OCI-LY1 (cell line): ENCODE measurements at regions not wholly inside any gene's neighbourhood (a gene's known extent, or its start where the extent isn't known, plus 50 kb on each side); places are given as distances from the start of the nearest gene placed in this dataset.

Source experiments
- H2AFZ ChIP-seq: fragments of 200-600 bp; sonication (generic), shearing (Covaris generic); 2 replicates; pipeline ENCODE4 v1.6.0; 2014; ENCODE audit warnings: antibody characterized with exemption, mild to moderate bottlenecking, low read length
- H3F3A ChIP-seq: fragments of 200-600 bp; sonication (generic), shearing (Covaris generic); 2 replicates; pipeline ENCODE4 v1.6.0; 2014; ENCODE audit warnings: mild to moderate bottlenecking, antibody characterized with exemption, low read length, moderate library complexity; ENCODE audit not compliant: insufficient read depth
- H3K27ac ChIP-seq: fragments of 200-600 bp; sonication (generic); 2 replicates; pipeline ENCODE4 v1.5.1; 2014; ENCODE audit warnings: low read length, mixed run types, mild to moderate bottlenecking, low read depth; ENCODE audit not compliant: poor library complexity, severe bottlenecking
- H3K27me3 ChIP-seq: fragments of 200-600 bp; sonication (generic); 2 replicates; pipeline ENCODE4 v1.6.0; 2014; ENCODE audit warnings: antibody characterized with exemption, mild to moderate bottlenecking, low read length, moderate library complexity; ENCODE audit not compliant: insufficient read depth
- H3K36me3 ChIP-seq: fragments of 200-600 bp; sonication (generic); 2 replicates; pipeline ENCODE4 v1.6.1; 2014; ENCODE audit warnings: mild to moderate bottlenecking, antibody characterized with exemption, low read length, moderate library complexity, mixed read lengths; ENCODE audit not compliant: insufficient read depth
- H3K4me1 ChIP-seq: fragments of 200-600 bp; sonication (generic); 2 replicates; pipeline ENCODE4 v1.5.1; 2014; ENCODE audit warnings: mild to moderate bottlenecking, low read length, moderate library complexity; ENCODE audit not compliant: insufficient read depth, severe bottlenecking
- H3K4me2 ChIP-seq: fragments of 200-600 bp; sonication (generic), shearing (Covaris generic); 2 replicates; pipeline ENCODE4 v1.6.1; 2014; ENCODE audit warnings: low read length
- H3K4me3 ChIP-seq: fragments of 200-600 bp; sonication (generic); 2 replicates; pipeline ENCODE4 v1.5.1; 2014; ENCODE audit warnings: low read length, low read depth, mild to moderate bottlenecking, mixed read lengths; ENCODE audit not compliant: poor library complexity, severe bottlenecking
- H3K79me2 ChIP-seq: fragments of 200-600 bp; shearing (Covaris generic); 2 replicates; pipeline ENCODE4 v1.6.1; 2016; ENCODE audit warnings: mixed run types, low read length, mixed read lengths; ENCODE audit not compliant: insufficient read depth
- H3K9ac ChIP-seq: fragments of 200-600 bp; sonication (generic), shearing (Covaris generic); 2 replicates; pipeline ENCODE4 v1.6.1; 2014; ENCODE audit warnings: mild to moderate bottlenecking, low read length, mixed read lengths
- H3K9me2 ChIP-seq: fragments of 200-600 bp; sonication (generic), shearing (Covaris generic); 2 replicates; pipeline ENCODE4 v1.6.1; 2014; ENCODE audit warnings: low read depth, mild to moderate bottlenecking, low read length, mixed read lengths
- H3K9me3 ChIP-seq: fragments of 200-600 bp; shearing (Covaris generic); 2 replicates; pipeline ENCODE4 v1.6.1; 2014; ENCODE audit warnings: low read length, mixed read lengths
- H4K20me1 ChIP-seq: fragments of 200-600 bp; sonication (generic), shearing (Covaris generic); 2 replicates; pipeline ENCODE4 v1.6.0; 2016; ENCODE audit warnings: mild to moderate bottlenecking, low read length; ENCODE audit not compliant: insufficient read depth
- EZH2 ChIP-seq: fragments of 200-600 bp; sonication (generic), shearing (Covaris generic); IDR thresholded peaks from 2 replicates; pipeline ENCODE4 v1.8.0; 2017; ENCODE audit warnings: borderline replicate concordance, mixed run types, mild to moderate bottlenecking, antibody characterized with exemption, low read length, moderate library complexity, mixed read lengths
- TF ChIP-seq, protein P1 (sequence below): fragments of 200-600 bp; sonication (generic), shearing (Covaris generic); IDR thresholded peaks from 2 replicates; pipeline ENCODE4 v1.5.1; 2017; ENCODE audit warnings: mild to moderate bottlenecking, antibody characterized with exemption, low read length, moderate library complexity, mixed read lengths

DNA sequence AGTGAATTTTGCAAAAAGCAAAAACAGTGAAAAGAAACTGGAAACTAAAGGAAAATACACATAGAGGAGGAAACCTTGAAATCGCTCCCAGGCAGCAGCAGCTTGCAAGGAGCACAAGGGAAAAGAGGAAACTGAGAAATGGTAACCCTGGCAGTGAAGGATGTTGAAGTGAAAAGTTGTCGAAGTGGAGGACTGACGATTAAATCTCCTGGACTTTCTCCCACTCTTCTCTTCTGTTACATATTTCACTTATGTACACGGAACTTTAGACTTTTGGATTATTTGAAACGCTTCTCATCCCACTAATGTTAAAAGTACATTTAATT, 388.8 kb upstream of the USP15 start:
- no peaks in the 10 kb centered on the region for H3K9me2 ChIP-seq
- H3K79me2 ChIP-seq = no peaks in the 10 kb centered on the region
- H3K4me2 ChIP-seq = no peak overlapping the region
- no peaks in the 10 kb centered on the region for H3K27me3 ChIP-seq
- no peaks in the 10 kb centered on the region for H3K9me3 ChIP-seq
- no peaks in the 10 kb centered on the region for H4K20me1 ChIP-seq
- no peak for TF ChIP-seq EZH2
- H3K4me1 ChIP-seq = no peaks in the 10 kb centered on the region
- H3F3A ChIP-seq = no peaks in the 10 kb centered on the region
- no peak overlapping the region for H3K9ac ChIP-seq
- H2AFZ ChIP-seq = no peak overlapping the region
- H3K4me3 ChIP-seq = no peak overlapping the region
- H3K36me3 ChIP-seq = no peaks in the 10 kb centered on the region
- H3K27ac ChIP-seq = no peak overlapping the region

DNA sequence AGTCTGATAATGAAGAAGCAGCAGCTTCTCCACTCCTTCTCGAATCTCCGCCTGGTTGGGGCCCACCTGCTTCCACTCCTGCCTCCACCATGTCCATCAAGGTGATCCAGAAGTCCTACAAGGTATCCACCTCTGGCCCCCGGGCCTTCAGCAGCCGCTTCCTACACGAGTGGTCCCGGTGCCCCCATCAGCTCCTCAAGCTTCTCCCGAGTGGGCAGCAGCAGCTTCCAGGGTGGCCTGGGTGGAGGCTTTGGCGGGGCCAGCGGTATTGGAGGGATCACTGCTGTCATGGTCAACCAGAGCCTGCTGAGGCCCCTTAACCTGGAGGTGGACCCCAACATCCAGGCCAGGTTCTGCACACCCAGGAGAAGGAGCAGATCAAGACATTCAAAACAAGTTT, 381.0 kb upstream of the USP15 start:
- H3K27me3 ChIP-seq = no peaks in the 10 kb centered on the region
- no peak overlapping the region for H2AFZ ChIP-seq
- no peaks in the 10 kb centered on the region for H3K4me1 ChIP-seq
- no peak overlapping the region for H3K27ac ChIP-seq
- no peak overlapping the region for H3K4me3 ChIP-seq
- no peak overlapping the region for H3K9ac ChIP-seq
- H4K20me1 ChIP-seq = no peaks in the 10 kb centered on the region
- H3K9me3 ChIP-seq = no peaks in the 10 kb centered on the region
- no peaks in the 10 kb centered on the region for H3F3A ChIP-seq
- H3K9me2 ChIP-seq = no peaks in the 10 kb centered on the region
- no peak overlapping the region for H3K4me2 ChIP-seq
- no peak for TF ChIP-seq EZH2
- TF ChIP-seq, protein P1, sequence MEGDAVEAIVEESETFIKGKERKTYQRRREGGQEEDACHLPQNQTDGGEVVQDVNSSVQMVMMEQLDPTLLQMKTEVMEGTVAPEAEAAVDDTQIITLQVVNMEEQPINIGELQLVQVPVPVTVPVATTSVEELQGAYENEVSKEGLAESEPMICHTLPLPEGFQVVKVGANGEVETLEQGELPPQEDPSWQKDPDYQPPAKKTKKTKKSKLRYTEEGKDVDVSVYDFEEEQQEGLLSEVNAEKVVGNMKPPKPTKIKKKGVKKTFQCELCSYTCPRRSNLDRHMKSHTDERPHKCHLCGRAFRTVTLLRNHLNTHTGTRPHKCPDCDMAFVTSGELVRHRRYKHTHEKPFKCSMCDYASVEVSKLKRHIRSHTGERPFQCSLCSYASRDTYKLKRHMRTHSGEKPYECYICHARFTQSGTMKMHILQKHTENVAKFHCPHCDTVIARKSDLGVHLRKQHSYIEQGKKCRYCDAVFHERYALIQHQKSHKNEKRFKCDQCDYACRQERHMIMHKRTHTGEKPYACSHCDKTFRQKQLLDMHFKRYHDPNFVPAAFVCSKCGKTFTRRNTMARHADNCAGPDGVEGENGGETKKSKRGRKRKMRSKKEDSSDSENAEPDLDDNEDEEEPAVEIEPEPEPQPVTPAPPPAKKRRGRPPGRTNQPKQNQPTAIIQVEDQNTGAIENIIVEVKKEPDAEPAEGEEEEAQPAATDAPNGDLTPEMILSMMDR = no peak
- no peaks in the 10 kb centered on the region for H3K79me2 ChIP-seq
- H3K36me3 ChIP-seq = no peaks in the 10 kb centered on the region

DNA sequence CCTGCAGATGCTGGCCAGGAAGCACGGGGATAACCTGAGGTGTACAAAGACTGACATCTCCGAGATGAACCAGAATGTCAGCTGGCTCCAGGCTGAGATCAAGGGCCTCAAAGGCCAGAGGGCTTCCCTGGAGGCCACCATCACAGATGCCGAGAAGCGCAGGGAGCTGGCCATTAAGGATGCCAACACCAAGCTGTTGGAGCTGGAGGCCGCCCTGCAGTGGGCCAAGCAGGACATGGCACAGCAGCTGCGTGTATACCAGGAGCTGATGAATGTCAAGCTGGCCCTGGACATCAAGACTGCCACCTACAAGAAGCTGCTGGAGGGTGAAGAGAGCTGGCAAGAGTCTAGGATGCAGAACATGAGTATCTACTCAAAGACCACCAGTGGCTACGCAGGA, 380.0 kb upstream of the USP15 start:
- H3K27me3 ChIP-seq = no peaks in the 10 kb centered on the region
- no peak overlapping the region for H3K4me3 ChIP-seq
- TF ChIP-seq, protein P1 = no peak
- TF ChIP-seq EZH2 = no peak
- no peaks in the 10 kb centered on the region for H3K36me3 ChIP-seq
- H3K9me2 ChIP-seq = no peaks in the 10 kb centered on the region
- H3K79me2 ChIP-seq = no peaks in the 10 kb centered on the region
- no peak overlapping the region for H3K4me2 ChIP-seq
- H3K27ac ChIP-seq = no peak overlapping the region
- H3F3A ChIP-seq = no peaks in the 10 kb centered on the region
- no peaks in the 10 kb centered on the region for H3K9me3 ChIP-seq
- no peaks in the 10 kb centered on the region for H4K20me1 ChIP-seq
- H3K4me1 ChIP-seq = no peaks in the 10 kb centered on the region
- H3K9ac ChIP-seq = no peak overlapping the region
- H2AFZ ChIP-seq = no peak overlapping the region

DNA sequence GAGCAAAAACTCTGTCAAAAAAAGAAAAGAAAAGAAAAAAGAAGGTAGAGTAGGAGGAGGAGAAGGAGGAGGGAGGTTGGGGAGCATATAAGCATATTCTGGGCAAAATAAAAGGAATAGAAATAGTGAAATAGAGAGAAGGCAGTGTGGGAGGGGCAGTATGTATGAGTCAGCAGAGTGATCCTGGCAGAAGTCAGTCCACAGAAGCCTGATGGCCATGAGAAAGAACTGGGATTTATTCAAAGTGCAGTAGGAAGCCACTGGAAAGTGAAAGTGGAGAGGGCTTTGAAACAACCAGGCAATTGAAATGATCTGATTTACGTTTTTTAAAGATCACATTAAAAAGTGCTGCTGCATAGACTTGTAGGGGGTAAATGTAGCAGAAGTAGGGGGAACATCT, 368.6 kb upstream of the USP15 start:
- Histone ChIP-seq H4K20me1 (no peaks in the 10 kb centered on the region), H3K79me2 (no peaks in the 10 kb centered on the region), H3K36me3 (no peaks in the 10 kb centered on the region), H3K27ac (no peak overlapping the region), H3K27me3 (no peaks in the 10 kb centered on the region), H3K4me3 (no peak overlapping the region), H3K4me2 (no peak overlapping the region), H3F3A (no peaks in the 10 kb centered on the region), H3K4me1 (no peaks in the 10 kb centered on the region), H2AFZ (no peak overlapping the region), H3K9me2 (no peaks in the 10 kb centered on the region), H3K9ac (no peak overlapping the region), H3K9me3 (no peaks in the 10 kb centered on the region)
- no peak for TF ChIP-seq EZH2
- TF ChIP-seq, protein P1 = no peak
